Endothelial cell of umbilical vein (primary cell): ENCODE measurements at regions not wholly inside any gene's neighbourhood (a gene's known extent, or its start where the extent isn't known, plus 50 kb on each side); places are given as distances from the start of the nearest gene placed in this dataset.

ENCODE experiments used
- BruUV-seq: library from RNA; stranded (reverse); fragments of 400-500 nt; replicated peaks from 2 replicates; lab custom pipeline; 2021; lab: Mats Ljungman, UMichigan
- CTCF ChIA-PET: fragments of 300-600, 350-600 bp; sonication (Branson Sonifier 250); formaldehyde crosslinking; loops from one replicate; lab custom pipeline; 2021; ENCODE audit warnings: antibody characterized with exemption, inconsistent platforms; lab: Charles Lee
- POLR2A ChIA-PET: fragments of 300-600, 350-600 bp; sonication (Branson Sonifier 250); formaldehyde crosslinking; loops from one replicate; lab custom pipeline; 2021; ENCODE audit warnings: antibody characterized with exemption, inconsistent platforms; lab: Charles Lee
- DNase-seq: peaks from one replicate; pipeline ENCODE4 v3.0.0-alpha.2; 2011; ENCODE audit warnings: low read depth, low spot score
- FAIRE-seq: peaks from 2 replicates; lab custom pipeline; 2011; peaks lifted over from hg19 to GRCh38; lab: Jason Lieb, UNC
- H2AFZ ChIP-seq: 2 replicates; pipeline ENCODE4 v1.6.0; 2012; ENCODE audit warnings: low read depth, low read length, control low read depth, inconsistent platforms
- H3K27ac ChIP-seq: 2 replicates; pipeline ENCODE4 v1.5.1; 2011; ENCODE audit warnings: low read depth, mild to moderate bottlenecking, control low read depth, low read length, moderate library complexity; ENCODE audit not compliant: insufficient read depth
- H3K27me3 ChIP-seq, 2 experiments: 2 replicates each; pipeline versions ENCODE4 v1.6.0 to v1.6.1; 2011; ENCODE audit warnings: low read length in 2 of 2, mixed read lengths in 1 of 2; ENCODE audit not compliant: control insufficient read depth in 2 of 2, insufficient read depth in 2 of 2
- H3K36me3 ChIP-seq, 2 experiments: 2 replicates in 1 of 2; 3 replicates in 1 of 2; pipeline ENCODE4 v1.5.1; 2011; ENCODE audit warnings: low read length in 2 of 2, mild to moderate bottlenecking in 1 of 2, moderate library complexity in 1 of 2; ENCODE audit not compliant: control insufficient read depth in 2 of 2, insufficient read depth in 2 of 2; ENCODE audit errors: extremely low read depth in 1 of 2
- H3K4me1 ChIP-seq: 3 replicates; pipeline ENCODE4 v1.5.1; 2011; ENCODE audit warnings: mild to moderate bottlenecking, low read length; ENCODE audit not compliant: control insufficient read depth, insufficient read depth; ENCODE audit errors: extremely low read depth
- H3K4me2 ChIP-seq: 2 replicates; pipeline ENCODE4 v1.6.1; 2011; ENCODE audit warnings: low read length, control low read depth, mixed read lengths; ENCODE audit not compliant: insufficient read depth
- H3K4me3 ChIP-seq, 3 experiments: fragments of 200-600 bp in 1 of 3; sonication (generic), shearing (Covaris generic) in 1 of 3; replicated peaks in 1 of 3; 2 replicates each; pipeline ENCODE4 v1.5.1; 2011 to 2016; ENCODE audit warnings: control low read depth in 3 of 3, low read length in 3 of 3, mild to moderate bottlenecking in 2 of 3, inconsistent platforms in 1 of 3, low read depth in 1 of 3, moderate library complexity in 1 of 3; ENCODE audit not compliant: insufficient read depth in 1 of 3
- H3K79me2 ChIP-seq: 2 replicates; pipeline ENCODE4 v1.6.0; 2012; ENCODE audit warnings: low read length, inconsistent platforms; ENCODE audit not compliant: control insufficient read depth, insufficient read depth
- H3K9ac ChIP-seq: replicated peaks from 2 replicates; pipeline ENCODE3; 2011; ENCODE audit warnings: low read length, control low read depth; ENCODE audit not compliant: insufficient read depth; ENCODE audit errors: extremely low read depth
- H3K9me1 ChIP-seq: replicated peaks from 3 replicates; pipeline ENCODE4 v1.6.0; 2011; ENCODE audit warnings: mild to moderate bottlenecking, low read length; ENCODE audit not compliant: control insufficient read depth, insufficient read depth; ENCODE audit errors: extremely low read depth
- H3K9me3 ChIP-seq: replicated peaks from 2 replicates; pipeline ENCODE4 v1.5.1; 2012; ENCODE audit warnings: low read length, inconsistent platforms; ENCODE audit not compliant: control insufficient read depth, insufficient read depth
- H4K20me1 ChIP-seq: replicated peaks from 2 replicates; pipeline ENCODE3; 2011; ENCODE audit warnings: mild to moderate bottlenecking, low read length; ENCODE audit not compliant: control insufficient read depth, insufficient read depth; ENCODE audit errors: extremely low read depth
- CTCF ChIP-seq, 2 donors: IDR thresholded peaks; 1 replicate in 1 of 2; 2 replicates in 1 of 2; pipeline ENCODE4 v1.5.1; 2011; ENCODE audit warnings: low read length in 2 of 2, mild to moderate bottlenecking in 2 of 2, moderate library complexity in 2 of 2, control low read depth in 1 of 2, inconsistent platforms in 1 of 2, low read depth in 1 of 2; ENCODE audit not compliant: insufficient read depth in 1 of 2; ENCODE audit errors: extremely low read depth in 1 of 2
- EZH2 ChIP-seq: IDR thresholded peaks from 2 replicates; pipeline ENCODE4 v1.6.1; 2012; ENCODE audit warnings: borderline replicate concordance, low read depth, mild to moderate bottlenecking, moderate library complexity, low read length, inconsistent platforms; ENCODE audit not compliant: severe bottlenecking
- FOS ChIP-seq: IDR thresholded peaks from 2 replicates; pipeline ENCODE4 v1.6.1; 2011; ENCODE audit warnings: mild to moderate bottlenecking, low read length, moderate library complexity, borderline replicate concordance; ENCODE audit not compliant: insufficient read depth
- GATA2 ChIP-seq: IDR thresholded peaks from 2 replicates; pipeline ENCODE4 v1.7.0; 2011; ENCODE audit warnings: low read depth, mild to moderate bottlenecking, moderate library complexity, mixed read lengths, low read length; ENCODE audit not compliant: insufficient read length, insufficient read depth
- JUN ChIP-seq: IDR thresholded peaks from 2 replicates; pipeline ENCODE4 v1.6.1; 2011; ENCODE audit warnings: borderline replicate concordance, low read depth; ENCODE audit not compliant: insufficient read length, insufficient read depth
- MYC ChIP-seq: IDR thresholded peaks from one replicate; pipeline ENCODE4 v1.6.1; 2011; ENCODE audit warnings: mild to moderate bottlenecking, low read depth, low read length
- POLR2A ChIP-seq: IDR thresholded peaks from 2 replicates; pipeline ENCODE4 v1.6.1; 2012; ENCODE audit warnings: low read depth, mild to moderate bottlenecking, control low read depth, low read length
- POLR2AphosphoS5 ChIP-seq: IDR thresholded peaks from 2 replicates; pipeline ENCODE4 v1.6.1; 2012; ENCODE audit warnings: low read depth, mild to moderate bottlenecking, control low read depth, low read length, moderate library complexity; ENCODE audit not compliant: insufficient read depth
- dilution Hi-C: fragments of 300-500 bp; cut with MboI; formaldehyde crosslinking; loops from one replicate; pipeline ENCODE4 v1.15.0; 2019; ENCODE audit warnings: low sequenced_read_pairs; ENCODE audit not compliant: extremely low pct_ligation_motif_present
- intact Hi-C: fragments of 100-400 bp; cut with micrococcal nuclease; formaldehyde crosslinking; loops from one replicate; pipeline ENCODE4 v1.10.0; 2022
- TF ChIP-seq, protein P1 (sequence below): IDR thresholded peaks from 2 replicates; pipeline ENCODE4 v1.6.1; 2011; ENCODE audit not compliant: insufficient read depth, insufficient read length

DNA sequence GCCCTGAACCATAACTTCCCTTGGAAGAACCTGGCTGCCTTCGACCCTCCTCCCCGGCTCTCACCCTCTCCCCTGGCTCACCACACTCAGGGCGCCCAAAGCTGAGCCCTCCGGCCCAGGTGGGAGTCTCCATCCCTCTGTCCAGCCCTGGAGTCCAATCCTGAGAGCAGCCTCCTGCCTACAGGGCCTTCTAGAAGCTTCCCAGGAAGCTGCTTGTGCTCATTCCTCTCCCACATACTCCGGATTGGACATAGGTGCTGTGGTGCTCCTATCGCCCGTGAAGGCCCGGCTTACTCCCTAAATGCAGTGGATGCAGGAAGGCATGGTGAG, 1332.0 kb downstream of the BRD1 start:
- DNase-seq = no peak
- Histone ChIP-seq H4K20me1 (no peaks in the 10 kb centered on the region), H3K9me1 (no peaks in the 10 kb centered on the region), H2AFZ (no peak overlapping the region), H3K4me2 (no peak overlapping the region), H3K9ac (no peak overlapping the region), H3K4me3 (no peak overlapping the region), H3K27ac (no peak overlapping the region), H3K9me3 (no peaks in the 10 kb centered on the region), H3K27me3 (peaks cover 10% of the 10 kb centered on the region in 2 experiments), H3K4me1 (no peaks in the 10 kb centered on the region), H3K36me3 (no peaks in the 10 kb centered on the region), H3K79me2 (no peaks in the 10 kb centered on the region)
- ChIA-PET POLR2A (no interaction called here), CTCF (interaction anchor here (1.1 kb wide), 1 partner anchor 1697 kb away, joined by 3 read pairs; no protein-coding TSS in a partner anchor)
- BruUV-seq = no TSS peak
- TF ChIP-seq GATA2 (no peak), MYC (no peak), POLR2A (no peak), JUN (no peak), CTCF (IDR thresholded peaks at IDR 0.05; ENCODE audit: extremely low read depth in 1 of 2, insufficient read depth in 1 of 2, low read depth in 1 of 2, low read length in 2 of 2) (no peak), EZH2 (no peak), POLR2AphosphoS5 (no peak), FOS (no peak)
- TF ChIP-seq, protein P1, sequence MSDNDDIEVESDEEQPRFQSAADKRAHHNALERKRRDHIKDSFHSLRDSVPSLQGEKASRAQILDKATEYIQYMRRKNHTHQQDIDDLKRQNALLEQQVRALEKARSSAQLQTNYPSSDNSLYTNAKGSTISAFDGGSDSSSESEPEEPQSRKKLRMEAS = no peak
- dilution Hi-C loops (no loop called here), intact Hi-C loops (no loop called here)
- FAIRE-seq = no peak
